OCI-LY3 (cell line): ENCODE measurements at regions not wholly inside any gene's neighbourhood (a gene's known extent, or its start where the extent isn't known, plus 50 kb on each side); places are given as distances from the start of the nearest gene placed in this dataset.

ENCODE experiments used
- H2AFZ ChIP-seq: fragments of 200-600, 300-600 bp; shearing (Covaris generic); 2 replicates; pipeline ENCODE4 v1.6.0; 2014; ENCODE audit warnings: antibody characterized with exemption, low read depth, low read length
- H3K27ac ChIP-seq: fragments of 200-600, 300-600 bp; sonication (generic); 2 replicates; pipeline ENCODE4 v1.5.1; 2014; ENCODE audit warnings: mild to moderate bottlenecking, low read length, moderate library complexity, mixed read lengths
- H3K27me3 ChIP-seq: fragments of 200-600, 300-600 bp; sonication (generic); 2 replicates; pipeline ENCODE4 v1.6.1; 2014; ENCODE audit warnings: low read depth, low read length, mixed read lengths
- H3K36me3 ChIP-seq: fragments of 200-600, 300-600 bp; sonication (generic); replicated peaks from 2 replicates; pipeline ENCODE3; 2014; ENCODE audit warnings: low read depth, low read length, mixed read lengths
- H3K4me1 ChIP-seq: fragments of 300-600, 200-600 bp; sonication (generic); 2 replicates; pipeline ENCODE4 v1.6.1; 2014; ENCODE audit warnings: low read length, mixed read lengths
- H3K4me2 ChIP-seq: fragments of 200-600, 300-600 bp; sonication (generic); 2 replicates; pipeline ENCODE4 v1.6.1; 2014; ENCODE audit warnings: low read length, mixed read lengths
- H3K4me3 ChIP-seq: fragments of 300-600, 200-600 bp; sonication (generic); 2 replicates; pipeline ENCODE4 v1.5.1; 2014; ENCODE audit warnings: antibody characterized with exemption, mild to moderate bottlenecking, low read length, moderate library complexity
- H3K79me2 ChIP-seq: fragments of 300-600, 200-600 bp; shearing (Covaris generic); 2 replicates; pipeline ENCODE4 v1.6.1; 2014; ENCODE audit warnings: mild to moderate bottlenecking, low read length, mixed read lengths
- H3K9ac ChIP-seq: fragments of 300-600, 200-600 bp; shearing (Covaris generic); 2 replicates; pipeline ENCODE4 v1.6.0; 2014; ENCODE audit warnings: mild to moderate bottlenecking, low read length, moderate library complexity
- H3K9me3 ChIP-seq: fragments of 200-600, 300-600 bp; shearing (Covaris generic); 2 replicates; pipeline ENCODE4 v1.6.1; 2014; ENCODE audit warnings: low read length, mixed read lengths; ENCODE audit not compliant: insufficient read depth
- H4K20me1 ChIP-seq: fragments of 200-600, 300-600 bp; sonication (generic); 2 replicates; pipeline ENCODE4 v1.6.1; 2016; ENCODE audit warnings: low read length, mixed read lengths; ENCODE audit not compliant: insufficient read depth
- CTCF ChIP-seq: fragments of 200-600, 300-600 bp; sonication (generic); IDR thresholded peaks from 2 replicates; pipeline ENCODE4 v1.5.1; 2014; ENCODE audit warnings: antibody characterized with exemption, low read length, low read depth
- EZH2phosphoT487 ChIP-seq: fragments of 200-600 bp; shearing (Covaris generic); IDR thresholded peaks from 2 replicates; pipeline ENCODE4 v1.6.1; 2018; ENCODE audit warnings: antibody characterized with exemption, mixed run types, low read depth

DNA sequence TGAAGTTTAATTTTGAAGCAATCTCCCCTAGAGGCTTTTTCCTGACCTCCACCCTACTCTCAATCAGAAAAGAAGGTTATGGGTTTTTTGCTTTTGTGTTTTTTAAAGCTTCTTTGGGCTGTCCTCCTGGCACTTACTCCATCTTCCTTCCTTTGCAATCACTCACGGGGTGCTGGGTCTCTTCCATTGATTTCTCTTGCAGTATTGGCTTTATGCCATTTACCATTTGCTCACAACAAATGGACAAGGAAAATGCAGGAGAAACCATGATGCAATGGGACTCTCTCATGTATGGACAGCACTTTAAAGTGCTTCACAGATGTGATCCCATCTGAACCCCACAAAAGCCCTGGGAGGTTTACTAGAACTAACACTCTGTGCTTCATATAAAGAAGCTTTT, 57.5 kb downstream of the SST start:
- H2AFZ ChIP-seq = no peak overlapping the region
- H3K4me3 ChIP-seq = no peak overlapping the region
- no peaks in the 10 kb centered on the region for H3K36me3 ChIP-seq
- H3K9ac ChIP-seq = no peak overlapping the region
- no peaks in the 10 kb centered on the region for H3K9me3 ChIP-seq
- H3K4me2 ChIP-seq = no peak overlapping the region
- H3K79me2 ChIP-seq = no peaks in the 10 kb centered on the region
- H3K4me1 ChIP-seq = peaks cover 5% of the 10 kb centered on the region; the same call in 1 of the 2 replicates
- no peaks in the 10 kb centered on the region for H4K20me1 ChIP-seq
- no peak overlapping the region for H3K27ac ChIP-seq
- no peak for TF ChIP-seq CTCF
- TF ChIP-seq EZH2phosphoT487 = no peak
- H3K27me3 ChIP-seq = peaks cover 29% of the 10 kb centered on the region

DNA sequence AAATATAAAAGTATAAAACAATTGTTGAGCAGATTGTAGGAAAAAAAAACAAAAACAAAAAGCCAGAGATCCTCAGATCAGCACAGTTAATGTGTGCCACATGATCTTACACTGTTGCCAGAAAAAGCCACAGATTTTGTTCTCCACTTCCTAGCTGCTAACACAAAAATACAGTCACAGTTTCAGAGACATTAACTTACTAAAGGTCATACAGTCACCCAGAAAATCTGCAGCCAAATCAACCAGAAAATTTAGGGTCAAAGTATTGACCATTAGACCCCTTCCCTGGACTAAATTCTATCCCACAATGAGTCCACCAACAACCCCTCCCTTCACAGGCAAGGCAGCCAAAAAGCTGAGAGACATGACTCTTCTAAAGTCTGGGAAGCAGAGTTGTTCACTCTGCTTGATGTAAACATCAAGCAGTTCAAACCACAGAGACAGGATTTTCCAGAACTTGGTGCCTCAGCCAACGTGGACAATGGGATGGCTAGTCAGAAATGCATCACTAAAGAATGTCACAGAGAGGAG, 59.1 kb downstream of the SST start:
- no peak overlapping the region for H3K4me3 ChIP-seq
- peaks cover 37% of the 10 kb centered on the region for H3K27me3 ChIP-seq
- H4K20me1 ChIP-seq = no peaks in the 10 kb centered on the region
- no peak overlapping the region for H3K4me2 ChIP-seq
- H3K36me3 ChIP-seq = no peaks in the 10 kb centered on the region
- no peak overlapping the region for H3K27ac ChIP-seq
- H3K9me3 ChIP-seq = no peaks in the 10 kb centered on the region
- H3K9ac ChIP-seq = no peak overlapping the region
- no peak overlapping the region for H2AFZ ChIP-seq
- H3K4me1 ChIP-seq = no peaks in the 10 kb centered on the region
- TF ChIP-seq CTCF (no peak), EZH2phosphoT487 (no peak)
- no peaks in the 10 kb centered on the region for H3K79me2 ChIP-seq

DNA sequence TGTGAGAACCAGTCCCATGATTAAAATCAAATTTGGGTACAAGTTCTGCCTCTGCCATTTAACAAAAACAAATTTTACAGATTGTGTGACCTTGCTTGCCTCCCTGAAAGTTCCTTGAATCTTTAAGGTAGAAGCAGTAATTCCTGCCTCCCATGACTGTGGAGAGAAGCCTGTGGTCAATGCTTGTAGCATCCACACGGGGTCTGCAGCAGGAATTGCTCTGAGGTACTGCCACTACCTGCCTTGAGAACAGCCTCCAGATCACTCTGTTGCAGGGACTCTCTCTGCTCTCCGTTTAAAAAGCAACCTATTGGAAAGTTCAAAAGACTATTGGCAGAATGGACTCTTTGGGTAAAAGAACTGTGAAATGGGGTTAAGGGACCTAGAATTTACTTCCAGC, 75.9 kb downstream of the SST start:
- Histone ChIP-seq H3K36me3 (no peaks in the 10 kb centered on the region), H3K4me3 (no peak overlapping the region), H4K20me1 (no peaks in the 10 kb centered on the region), H3K9me3 (no peaks in the 10 kb centered on the region), H3K4me1 (peaks cover 3% of the 10 kb centered on the region; the same call in 1 of the 2 replicates), H3K4me2 (no peak overlapping the region), H3K79me2 (no peaks in the 10 kb centered on the region), H3K27me3 (peaks cover 31% of the 10 kb centered on the region), H3K27ac (no peak overlapping the region), H2AFZ (no peak overlapping the region), H3K9ac (no peak overlapping the region)
- no peak for TF ChIP-seq CTCF
- TF ChIP-seq EZH2phosphoT487 = no peak

- Histone ChIP-seq H3K4me1 (peaks cover 3% of the 10 kb centered on the region; the same call in 1 of the 2 replicates), H3K4me3 (no peak overlapping the region), H3K4me2 (no peak overlapping the region), H3K9me3 (no peaks in the 10 kb centered on the region), H2AFZ (no peak overlapping the region), H3K79me2 (no peaks in the 10 kb centered on the region), H4K20me1 (no peaks in the 10 kb centered on the region), H3K9ac (no peak overlapping the region), H3K27ac (no peak overlapping the region), H3K36me3 (no peaks in the 10 kb centered on the region), H3K27me3 (peaks cover 28% of the 10 kb centered on the region)
- no peak for TF ChIP-seq CTCF
- no peak for TF ChIP-seq EZH2phosphoT487
Measured at GRCh38 chr3:187593451-187593850, 76.7 kb downstream of the SST start.
